SK-N-SH (cell line): ENCODE measurements at regions not wholly inside any gene's neighbourhood (a gene's known extent, or its start where the extent isn't known, plus 50 kb on each side); places are given as distances from the start of the nearest gene placed in this dataset.

Source experiments
- CTCF ChIA-PET: fragments of 300-600, 350-600 bp; formaldehyde crosslinking; extraction: SDS; loops from one replicate; lab custom pipeline; 2021; lab: Yijun Ruan, JAX
- POLR2A ChIA-PET: fragments of 350-600 bp; sonication (Branson Sonifier 250); formaldehyde crosslinking; extraction: SDS; loops from one replicate; lab custom pipeline; 2020; ENCODE audit warnings: antibody characterized with exemption, inconsistent platforms; lab: Yijun Ruan, JAX
- DNase-seq: peaks from one replicate; pipeline ENCODE4 v3.0.0; 2012
- H2AFZ ChIP-seq: fragments of 200-600 bp; sonication (generic); 2 replicates; pipeline ENCODE4 v1.8.1; 2016; ENCODE audit warnings: antibody characterized with exemption, mild to moderate bottlenecking, low read depth
- H3F3A ChIP-seq: fragments of 200-600 bp; sonication (generic); replicated peaks from 2 replicates; pipeline ENCODE3; 2016; ENCODE audit warnings: antibody characterized with exemption, mild to moderate bottlenecking; ENCODE audit not compliant: insufficient read depth
- H3K27ac ChIP-seq, 2 experiments: fragments of 200-500 bp in 1 of 2; fragments of 200-600 bp in 1 of 2; sonication (Bioruptor generic) in 1 of 2; sonication (generic), shearing (Covaris generic) in 1 of 2; 2 replicates each; pipeline versions ENCODE4 v1.5.1 to v1.6.1; 2014 to 2016; ENCODE audit warnings: low read depth in 2 of 2, inconsistent platforms in 1 of 2, low read length in 1 of 2, mild to moderate bottlenecking in 1 of 2, mixed read lengths in 1 of 2
- H3K27me3 ChIP-seq: fragments of 200-600 bp; sonication (generic), shearing (Covaris generic); 2 replicates; pipeline ENCODE4 v1.6.1; 2016; ENCODE audit warnings: mixed run types; ENCODE audit not compliant: insufficient read depth
- H3K36me3 ChIP-seq, 2 experiments: fragments of 200-500 bp in 1 of 2; fragments of 200-600 bp in 1 of 2; sonication (Bioruptor generic) in 1 of 2; sonication (generic) in 1 of 2; replicated peaks in 1 of 2; 2 replicates each; pipeline versions ENCODE3 to v1.5.1; 2014 to 2016; ENCODE audit warnings: low read length in 1 of 2, mild to moderate bottlenecking in 1 of 2; ENCODE audit not compliant: insufficient read depth in 2 of 2, control insufficient read depth in 1 of 2
- H3K4me1 ChIP-seq, 2 experiments: fragments of 200-500 bp in 1 of 2; fragments of 200-600 bp in 1 of 2; sonication (Bioruptor generic) in 1 of 2; sonication (generic), shearing (Covaris generic) in 1 of 2; 2 replicates each; pipeline versions ENCODE4 v1.5.1 to v1.6.1; 2014 to 2016; ENCODE audit warnings: low read depth in 1 of 2, low read length in 1 of 2, mixed run types in 1 of 2; ENCODE audit not compliant: insufficient read depth in 2 of 2, control insufficient read depth in 1 of 2
- H3K4me2 ChIP-seq: fragments of 200-600 bp; sonication (generic), shearing (Covaris generic); 2 replicates; pipeline ENCODE4 v1.6.1; 2017; ENCODE audit warnings: mixed run types
- H3K4me3 ChIP-seq, 2 experiments: fragments of 200-500 bp in 1 of 2; fragments of 200-600 bp in 1 of 2; sonication (Bioruptor generic) in 1 of 2; sonication (generic), shearing (Covaris generic) in 1 of 2; 2 replicates each; pipeline versions ENCODE4 v1.5.1 to v1.8.1; 2014 to 2016; ENCODE audit warnings: low read depth in 2 of 2, inconsistent platforms in 1 of 2, low read length in 1 of 2, mild to moderate bottlenecking in 1 of 2, mixed read lengths in 1 of 2, moderate library complexity in 1 of 2
- H3K79me2 ChIP-seq: fragments of 200-600 bp; sonication (generic); 2 replicates; pipeline ENCODE4 v1.8.1; 2017; ENCODE audit warnings: mild to moderate bottlenecking; ENCODE audit not compliant: insufficient read depth
- H3K9ac ChIP-seq: fragments of 200-600 bp; sonication (generic); 2 replicates; pipeline ENCODE4 v1.6.1; 2017; ENCODE audit warnings: mixed run types
- H3K9me2 ChIP-seq: fragments of 200-600 bp; sonication (generic); 2 replicates; pipeline ENCODE4 v1.6.1; 2017; ENCODE audit warnings: mixed run types
- H3K9me3 ChIP-seq: fragments of 200-600 bp; sonication (generic); 2 replicates; pipeline ENCODE4 v1.6.1; 2017; ENCODE audit warnings: mixed run types, mild to moderate bottlenecking, moderate library complexity
- H4K20me1 ChIP-seq: fragments of 200-600 bp; sonication (generic); 2 replicates; pipeline ENCODE4 v1.6.1; 2017; ENCODE audit warnings: mild to moderate bottlenecking, mixed run types; ENCODE audit not compliant: insufficient read depth
- EP300 ChIP-seq, 2 experiments: IDR thresholded peaks; 2 replicates each; pipeline versions ENCODE4 v1.4.0 to v1.6.1; 2012; ENCODE audit warnings: borderline replicate concordance in 1 of 2, low read depth in 1 of 2, low read length in 1 of 2
- JUND ChIP-seq: IDR thresholded peaks from 2 replicates; pipeline ENCODE4 v1.4.0; 2012
- MEF2A ChIP-seq: IDR thresholded peaks from 2 replicates; pipeline ENCODE4 v1.4.0; 2012; ENCODE audit warnings: low read depth, borderline replicate concordance
- NFIC ChIP-seq: IDR thresholded peaks from 2 replicates; pipeline ENCODE4 v1.4.0; 2012; ENCODE audit warnings: borderline replicate concordance
- POLR2AphosphoS5 ChIP-seq: IDR thresholded peaks from 2 replicates; pipeline ENCODE4 v1.6.1; 2012; ENCODE audit warnings: low read depth, low read length
- RXRA ChIP-seq: IDR thresholded peaks from 2 replicates; pipeline ENCODE4 v1.4.0; 2012; ENCODE audit warnings: low read depth, mild to moderate bottlenecking, borderline replicate concordance
- SIN3A ChIP-seq: IDR thresholded peaks from 2 replicates; pipeline ENCODE4 v1.6.1; 2012; ENCODE audit warnings: low read depth, mild to moderate bottlenecking, low read length, moderate library complexity, borderline replicate concordance
- TAF1 ChIP-seq: IDR thresholded peaks from 2 replicates; pipeline ENCODE4 v1.6.1; 2012; ENCODE audit warnings: low read depth, mild to moderate bottlenecking, low read length, moderate library complexity, borderline replicate concordance
- TCF12 ChIP-seq: IDR thresholded peaks from 2 replicates; pipeline ENCODE4 v1.4.0; 2012
- TEAD4 ChIP-seq: IDR thresholded peaks from 2 replicates; pipeline ENCODE4 v1.4.0; 2012; ENCODE audit warnings: mild to moderate bottlenecking, borderline replicate concordance; ENCODE audit not compliant: insufficient read depth
- WGBS: methylation state at CpG from one replicate; pipeline ENCODE4 v1.1.6; 2017; ENCODE audit warnings: low lambda C conversion rate; 5-methylcytosine and 5-hydroxymethylcytosine counted together
- TF ChIP-seq, protein P1 (sequence below): IDR thresholded peaks from 2 replicates; pipeline ENCODE4 v1.6.1; 2012; ENCODE audit warnings: mild to moderate bottlenecking, low read depth, low read length, moderate library complexity
- TF ChIP-seq, protein P2 (sequence below): fragments of 150-350 bp; IDR thresholded peaks from 2 replicates; pipeline ENCODE4 v1.6.1; 2017; ENCODE audit warnings: antibody characterized with exemption, low read length, low read depth, borderline replicate concordance

DNA sequence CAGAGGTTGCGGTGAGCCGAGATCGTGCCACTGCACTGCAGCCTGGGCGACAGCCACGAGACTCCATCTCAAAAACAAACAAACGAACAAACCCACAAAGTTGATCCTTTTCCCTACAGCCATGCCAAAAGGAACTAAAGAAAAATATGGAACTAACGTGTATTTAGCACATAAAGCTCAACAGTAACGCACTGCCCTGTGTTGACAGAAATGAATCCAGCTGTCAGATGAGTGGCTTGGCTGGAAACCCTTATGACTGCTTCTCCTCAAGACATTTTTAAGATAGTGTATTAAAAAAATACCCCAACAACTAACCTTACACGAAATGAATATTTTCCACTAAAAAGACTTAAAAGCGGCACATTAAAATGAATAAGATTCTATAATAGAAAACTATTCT is 62.9 kb upstream of the TUBA3E start:
- H3K27ac ChIP-seq: no peak overlapping the region
- H3K9me3 ChIP-seq: no peaks in the 10 kb centered on the region
- H3K4me1 ChIP-seq: peaks cover 0 to 36% of the 10 kb centered on the region in 2 experiments; a peak in 2 of 4 replicates
- H2AFZ ChIP-seq: no peak overlapping the region
- H4K20me1 ChIP-seq: no peaks in the 10 kb centered on the region
- no peak for DNase-seq
- no peaks in the 10 kb centered on the region for H3K79me2 ChIP-seq
- H3K4me3 ChIP-seq: no peak overlapping the region
- CTCF ChIA-PET: interaction anchor here (0.7 to 0.9 kb wide), 2 partner anchors 11 to 78 kb away, joined by 3 read pairs; no protein-coding TSS in a partner anchor
- 57% methylated on average over 10 of the region's 10 CpGs for WGBS
- no peak overlapping the region for H3K4me2 ChIP-seq
- TF ChIP-seq EP300 (IDR thresholded peaks at IDR 0.05; ENCODE audit: borderline replicate concordance in 1 of 2, low read depth in 1 of 2, low read length in 1 of 2): no peak
- H3K9me2 ChIP-seq: no peaks in the 10 kb centered on the region
- no peaks in the 10 kb centered on the region for H3K36me3 ChIP-seq
- H3K9ac ChIP-seq: no peak overlapping the region
- no peaks in the 10 kb centered on the region for H3F3A ChIP-seq
- POLR2A ChIA-PET: no interaction called here
- no peaks in the 10 kb centered on the region; the same call in 1 of the 2 replicates for H3K27me3 ChIP-seq

DNA sequence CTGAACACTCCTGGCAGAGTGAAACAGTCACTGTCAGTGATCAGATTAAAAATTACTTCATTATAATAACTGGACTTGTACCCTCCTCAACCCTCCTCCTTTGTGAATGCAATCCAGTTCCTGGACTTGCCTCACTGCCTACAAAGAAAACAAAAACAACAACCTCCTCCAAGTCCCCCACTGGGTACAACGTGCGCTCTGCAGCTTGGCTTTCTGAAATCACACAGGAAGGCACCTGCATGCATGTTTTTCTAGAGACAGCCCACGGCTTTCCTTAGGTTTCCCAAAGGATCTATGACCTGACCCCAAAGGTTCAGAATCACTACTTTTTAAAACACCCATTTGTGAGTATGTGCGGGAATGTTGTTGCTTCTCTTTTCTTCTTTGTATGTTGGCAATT is 61.4 kb upstream of the TUBA3E start:
- no peak overlapping the region for H2AFZ ChIP-seq
- no peaks in the 10 kb centered on the region for H4K20me1 ChIP-seq
- no peak overlapping the region for H3K9ac ChIP-seq
- H3K27me3 ChIP-seq: no peaks in the 10 kb centered on the region; the same call in 1 of the 2 replicates
- no peak overlapping the region for H3K27ac ChIP-seq
- no peaks in the 10 kb centered on the region for H3F3A ChIP-seq
- no peaks in the 10 kb centered on the region for H3K9me2 ChIP-seq
- H3K36me3 ChIP-seq: no peaks in the 10 kb centered on the region
- H3K9me3 ChIP-seq: no peaks in the 10 kb centered on the region
- H3K4me3 ChIP-seq: no peak overlapping the region
- TF ChIP-seq TCF12 (no peak), JUND (no peak), POLR2AphosphoS5 (no peak), TAF1 (no peak), NFIC (no peak), SIN3A (no peak), RXRA (no peak), TEAD4 (no peak), MEF2A (no peak)
- TF ChIP-seq, protein P1, sequence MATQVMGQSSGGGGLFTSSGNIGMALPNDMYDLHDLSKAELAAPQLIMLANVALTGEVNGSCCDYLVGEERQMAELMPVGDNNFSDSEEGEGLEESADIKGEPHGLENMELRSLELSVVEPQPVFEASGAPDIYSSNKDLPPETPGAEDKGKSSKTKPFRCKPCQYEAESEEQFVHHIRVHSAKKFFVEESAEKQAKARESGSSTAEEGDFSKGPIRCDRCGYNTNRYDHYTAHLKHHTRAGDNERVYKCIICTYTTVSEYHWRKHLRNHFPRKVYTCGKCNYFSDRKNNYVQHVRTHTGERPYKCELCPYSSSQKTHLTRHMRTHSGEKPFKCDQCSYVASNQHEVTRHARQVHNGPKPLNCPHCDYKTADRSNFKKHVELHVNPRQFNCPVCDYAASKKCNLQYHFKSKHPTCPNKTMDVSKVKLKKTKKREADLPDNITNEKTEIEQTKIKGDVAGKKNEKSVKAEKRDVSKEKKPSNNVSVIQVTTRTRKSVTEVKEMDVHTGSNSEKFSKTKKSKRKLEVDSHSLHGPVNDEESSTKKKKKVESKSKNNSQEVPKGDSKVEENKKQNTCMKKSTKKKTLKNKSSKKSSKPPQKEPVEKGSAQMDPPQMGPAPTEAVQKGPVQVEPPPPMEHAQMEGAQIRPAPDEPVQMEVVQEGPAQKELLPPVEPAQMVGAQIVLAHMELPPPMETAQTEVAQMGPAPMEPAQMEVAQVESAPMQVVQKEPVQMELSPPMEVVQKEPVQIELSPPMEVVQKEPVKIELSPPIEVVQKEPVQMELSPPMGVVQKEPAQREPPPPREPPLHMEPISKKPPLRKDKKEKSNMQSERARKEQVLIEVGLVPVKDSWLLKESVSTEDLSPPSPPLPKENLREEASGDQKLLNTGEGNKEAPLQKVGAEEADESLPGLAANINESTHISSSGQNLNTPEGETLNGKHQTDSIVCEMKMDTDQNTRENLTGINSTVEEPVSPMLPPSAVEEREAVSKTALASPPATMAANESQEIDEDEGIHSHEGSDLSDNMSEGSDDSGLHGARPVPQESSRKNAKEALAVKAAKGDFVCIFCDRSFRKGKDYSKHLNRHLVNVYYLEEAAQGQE: no peak
- TF ChIP-seq, protein P2, sequence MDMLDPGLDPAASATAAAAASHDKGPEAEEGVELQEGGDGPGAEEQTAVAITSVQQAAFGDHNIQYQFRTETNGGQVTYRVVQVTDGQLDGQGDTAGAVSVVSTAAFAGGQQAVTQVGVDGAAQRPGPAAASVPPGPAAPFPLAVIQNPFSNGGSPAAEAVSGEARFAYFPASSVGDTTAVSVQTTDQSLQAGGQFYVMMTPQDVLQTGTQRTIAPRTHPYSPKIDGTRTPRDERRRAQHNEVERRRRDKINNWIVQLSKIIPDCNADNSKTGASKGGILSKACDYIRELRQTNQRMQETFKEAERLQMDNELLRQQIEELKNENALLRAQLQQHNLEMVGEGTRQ: no peak
- H3K4me1 ChIP-seq: peaks cover 0 to 33% of the 10 kb centered on the region in 2 experiments; a peak in 2 of 4 replicates
- no peak for DNase-seq
- H3K79me2 ChIP-seq: no peaks in the 10 kb centered on the region
- ChIA-PET POLR2A (no interaction called here), CTCF (interaction anchor here (1.2 kb wide), 1 partner anchor 73 kb away, joined by 3 read pairs; no protein-coding TSS in a partner anchor)
- H3K4me2 ChIP-seq: no peak overlapping the region
- WGBS: 66% methylated on average over 4 of the region's 4 CpGs
